ENCODE measurements at regions not wholly inside any gene's neighbourhood (a gene's known extent, or its start where the extent isn't known, plus 50 kb on each side); places are given as distances from the start of the nearest gene placed in this dataset.

GRCh38 chr13:83297586-83298290 is 584.5 kb downstream of the SLITRK1 start:
- Mint-ChIP-seq H3K4me3 (no peak overlapping the region), H3K27ac (no peak overlapping the region), H3K27me3 (ENCODE audit: low read depth in 3 of 3) (no peaks in the 10 kb centered on the region), H3K4me1 (no peaks in the 10 kb centered on the region), H3K9me3 (peaks cover 4 to 43% (median 26%) of the 10 kb centered on the region in 6 donors), H3K36me3 (peaks cover 0 to 4% (median 0%) of the 10 kb centered on the region in 3 donors)
- no peak for DNase-seq

GRCh38 chr13:83295686-83296085 is 586.6 kb downstream of the SLITRK1 start:
- DNase-seq: no peak
- no peaks in the 10 kb centered on the region for H3K4me1 Mint-ChIP-seq
- peaks cover 4 to 41% (median 26%) of the 10 kb centered on the region in 6 donors for H3K9me3 Mint-ChIP-seq
- no peaks in the 10 kb centered on the region for H3K27me3 Mint-ChIP-seq (ENCODE audit: low read depth in 3 of 3)
- peaks cover 0 to 4% (median 0%) of the 10 kb centered on the region in 3 donors for H3K36me3 Mint-ChIP-seq
- H3K27ac Mint-ChIP-seq: no peak overlapping the region
- H3K4me3 Mint-ChIP-seq: no peak overlapping the region

GRCh38 chr13:83286737-83287136 is 595.5 kb downstream of the SLITRK1 start:
- Mint-ChIP-seq H3K4me1 (no peaks in the 10 kb centered on the region), H3K4me3 (no peak overlapping the region), H3K9me3 (peaks cover 10 to 32% (median 13%) of the 10 kb centered on the region in 6 donors), H3K36me3 (peaks cover 0 to 5% (median 0%) of the 10 kb centered on the region in 3 donors), H3K27me3 (ENCODE audit: low read depth in 3 of 3) (no peaks in the 10 kb centered on the region), H3K27ac (no peak overlapping the region)
- no peak for DNase-seq

- Mint-ChIP-seq H3K4me1 (no peaks in the 10 kb centered on the region), H3K36me3 (peaks cover 0 to 5% (median 3%) of the 10 kb centered on the region in 3 donors), H3K4me3 (no peak overlapping the region), H3K27me3 (ENCODE audit: low read depth in 3 of 3) (peaks cover 0 to 3% (median 0%) of the 10 kb centered on the region in 3 donors), H3K27ac (no peak overlapping the region), H3K9me3 (peaks cover 9 to 56% (median 26%) of the 10 kb centered on the region in 6 donors)
- DNase-seq: no peak
Measured at GRCh38 chr13:83281654-83282053, 600.6 kb downstream of the SLITRK1 start.

- Mint-ChIP-seq H3K4me1 (no peaks in the 10 kb centered on the region), H3K4me3 (no peak overlapping the region), H3K27ac (no peak overlapping the region), H3K27me3 (ENCODE audit: low read depth in 3 of 3) (peaks cover 0 to 3% (median 2%) of the 10 kb centered on the region in 3 donors), H3K36me3 (no peaks in the 10 kb centered on the region), H3K9me3 (peaks cover 6 to 47% (median 19%) of the 10 kb centered on the region in 6 donors)
- DNase-seq: no peak
Measured at GRCh38 chr13:83274679-83275078, 607.6 kb downstream of the SLITRK1 start.

- Mint-ChIP-seq H3K27ac (no peak overlapping the region), H3K36me3 (no peaks in the 10 kb centered on the region), H3K27me3 (ENCODE audit: low read depth in 3 of 3) (peaks cover 0 to 2% (median 0%) of the 10 kb centered on the region in 3 donors), H3K4me1 (no peaks in the 10 kb centered on the region), H3K4me3 (no peak overlapping the region), H3K9me3 (peaks cover 6 to 37% (median 15%) of the 10 kb centered on the region in 6 donors)
- no peak for DNase-seq
Measured at GRCh38 chr13:83272652-83273240, 609.5 kb downstream of the SLITRK1 start.

GRCh38 chr13:83272076-83272475 is 610.2 kb downstream of the SLITRK1 start:
- no peak overlapping the region for H3K27ac Mint-ChIP-seq
- peaks cover 6 to 38% (median 11%) of the 10 kb centered on the region in 6 donors for H3K9me3 Mint-ChIP-seq
- DNase-seq: no peak
- no peak overlapping the region for H3K4me3 Mint-ChIP-seq
- no peaks in the 10 kb centered on the region for H3K36me3 Mint-ChIP-seq
- no peaks in the 10 kb centered on the region for H3K4me1 Mint-ChIP-seq
- peaks cover 0 to 2% (median 2%) of the 10 kb centered on the region in 3 donors for H3K27me3 Mint-ChIP-seq (ENCODE audit: low read depth in 3 of 3)

- H3K27me3 Mint-ChIP-seq (ENCODE audit: low read depth in 3 of 3): peaks cover 0 to 2% (median 0%) of the 10 kb centered on the region in 3 donors
- H3K4me1 Mint-ChIP-seq: no peaks in the 10 kb centered on the region
- no peaks in the 10 kb centered on the region for H3K36me3 Mint-ChIP-seq
- H3K4me3 Mint-ChIP-seq: no peak overlapping the region
- H3K9me3 Mint-ChIP-seq: peaks cover 4 to 38% (median 21%) of the 10 kb centered on the region in 6 donors
- no peak for DNase-seq
- H3K27ac Mint-ChIP-seq: no peak overlapping the region
Measured at GRCh38 chr13:83265279-83265678, 617.0 kb downstream of the SLITRK1 start.

GRCh38 chr13:83248751-83249150 is 633.5 kb downstream of the SLITRK1 start:
- peaks cover 19 to 48% (median 27%) of the 10 kb centered on the region in 6 donors for H3K9me3 Mint-ChIP-seq
- H3K27ac Mint-ChIP-seq: no peak overlapping the region
- H3K27me3 Mint-ChIP-seq (ENCODE audit: low read depth in 3 of 3): no peaks in the 10 kb centered on the region
- DNase-seq: no peak
- no peaks in the 10 kb centered on the region for H3K36me3 Mint-ChIP-seq
- no peaks in the 10 kb centered on the region for H3K4me1 Mint-ChIP-seq
- no peak overlapping the region for H3K4me3 Mint-ChIP-seq

- Mint-ChIP-seq H3K4me1 (no peaks in the 10 kb centered on the region), H3K27ac (no peak overlapping the region), H3K36me3 (peaks cover 0 to 3% (median 2%) of the 10 kb centered on the region in 3 donors), H3K4me3 (no peak overlapping the region), H3K9me3 (peaks cover 5 to 20% (median 13%) of the 10 kb centered on the region in 6 donors), H3K27me3 (ENCODE audit: low read depth in 3 of 3) (no peaks in the 10 kb centered on the region)
- no peak for DNase-seq
Measured at GRCh38 chr13:83232626-83233025, 649.6 kb downstream of the SLITRK1 start.

- Mint-ChIP-seq H3K27ac (no peak overlapping the region), H3K36me3 (no peaks in the 10 kb centered on the region), H3K4me1 (no peaks in the 10 kb centered on the region), H3K4me3 (no peak overlapping the region), H3K9me3 (peaks cover 5 to 24% (median 12%) of the 10 kb centered on the region in 6 donors), H3K27me3 (ENCODE audit: low read depth in 3 of 3) (no peaks in the 10 kb centered on the region)
- DNase-seq: no peak
Measured at GRCh38 chr13:83229574-83230305, 652.5 kb downstream of the SLITRK1 start.

GRCh38 chr13:83223546-83223945 is 658.7 kb downstream of the SLITRK1 start:
- Mint-ChIP-seq H3K4me3 (no peak overlapping the region), H3K36me3 (no peaks in the 10 kb centered on the region)
- DNase-seq: no peak

GRCh38 chr13:83221813-83222241 is 660.4 kb downstream of the SLITRK1 start:
- Mint-ChIP-seq H3K27me3 (ENCODE audit: low read depth in 3 of 3) (no peaks in the 10 kb centered on the region), H3K9me3 (peaks cover 5 to 35% (median 8%) of the 10 kb centered on the region in 6 donors), H3K27ac (no peak overlapping the region), H3K36me3 (no peaks in the 10 kb centered on the region), H3K4me1 (no peaks in the 10 kb centered on the region), H3K4me3 (no peak overlapping the region)
- no peak for DNase-seq

More at GRCh38 chr13:83223546-83223945, 658.7 kb downstream of the SLITRK1 start:
- Mint-ChIP-seq H3K4me1 (no peaks in the 10 kb centered on the region), H3K27ac (no peak overlapping the region), H3K27me3 (ENCODE audit: low read depth in 3 of 3) (no peaks in the 10 kb centered on the region), H3K9me3 (peaks cover 4 to 26% (median 11%) of the 10 kb centered on the region in 6 donors)

GRCh38 chr13:83221256-83221655 is 661.0 kb downstream of the SLITRK1 start:
- peaks cover 5 to 33% (median 7%) of the 10 kb centered on the region in 6 donors for H3K9me3 Mint-ChIP-seq
- DNase-seq: no peak
- H3K4me3 Mint-ChIP-seq: no peak overlapping the region
- H3K36me3 Mint-ChIP-seq: no peaks in the 10 kb centered on the region
- no peak overlapping the region for H3K27ac Mint-ChIP-seq
- H3K27me3 Mint-ChIP-seq (ENCODE audit: low read depth in 3 of 3): no peaks in the 10 kb centered on the region
- H3K4me1 Mint-ChIP-seq: no peaks in the 10 kb centered on the region

All from immature natural killer cell (primary cell).